Jurkat, Clone E6-1 (cell line): ENCODE measurements at regions not wholly inside any gene's neighbourhood (a gene's known extent, or its start where the extent isn't known, plus 50 kb on each side); places are given as distances from the start of the nearest gene placed in this dataset.
"Not testable (repeated sequence)": the region's sequence is repeated elsewhere in the genome, so short reads cannot be mapped to it uniquely, and the experiment has no call there.

Experiments
- DNase-seq: peaks from one replicate; pipeline ENCODE4 v3.0.0-alpha.2; 2011; ENCODE audit warnings: low read depth, low spot score
- H3K4me3 ChIP-seq: 2 replicates; pipeline ENCODE4 v1.5.1; 2011; ENCODE audit warnings: mild to moderate bottlenecking, low read length, control low read depth, moderate library complexity

DNA sequence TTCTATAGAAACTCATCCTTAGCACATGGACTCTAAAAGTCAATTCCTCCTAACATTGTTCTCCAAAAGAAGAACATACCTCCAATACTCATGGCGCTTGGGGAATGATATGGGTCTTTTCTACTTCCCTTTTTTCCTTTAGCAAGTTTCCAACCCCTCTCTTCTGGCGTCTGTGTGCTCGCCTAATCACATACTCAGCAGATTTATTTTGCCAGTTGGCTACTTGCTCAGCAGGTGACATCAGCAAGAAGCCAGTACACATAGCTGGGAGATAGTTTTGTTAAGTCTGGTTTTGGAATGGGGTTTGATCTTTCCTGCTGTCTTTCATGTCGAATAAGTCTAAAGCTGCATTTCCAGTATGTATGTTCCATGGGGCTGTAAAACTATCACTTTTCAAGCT lies 193.8 kb downstream of the POM121L12 start:
- DNase-seq, result no peak
- no peak overlapping the region for H3K4me3 ChIP-seq

DNA sequence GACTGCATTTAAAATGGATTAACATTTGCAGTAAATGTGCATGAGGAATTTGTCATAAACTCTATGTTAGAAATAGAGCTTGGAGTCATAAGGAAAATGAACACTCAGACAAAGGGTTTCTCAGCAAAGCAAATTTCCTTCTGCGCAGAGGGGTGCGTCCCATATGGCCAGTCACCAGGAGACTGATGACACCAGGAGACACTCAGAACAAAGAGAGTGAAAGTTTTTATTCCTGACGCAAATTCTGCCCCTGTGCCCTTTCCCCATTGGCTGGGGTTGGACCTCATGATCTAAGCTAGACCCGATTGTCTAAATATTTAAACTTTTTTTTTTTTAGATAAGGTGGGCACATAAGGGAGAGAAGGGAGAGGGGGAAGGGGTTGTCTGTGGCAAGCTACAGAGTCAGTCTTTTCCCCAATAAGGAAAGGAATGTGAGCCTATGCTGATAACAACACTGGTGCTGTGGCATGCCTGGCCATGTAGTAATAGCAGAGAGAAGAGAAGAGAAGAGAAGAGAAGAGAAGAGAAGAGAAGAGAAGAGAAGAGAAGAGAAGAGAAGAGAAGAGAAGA lies 202.0 kb downstream of the POM121L12 start:
- DNase-seq, result no peak
- no peak overlapping the region for H3K4me3 ChIP-seq

DNA sequence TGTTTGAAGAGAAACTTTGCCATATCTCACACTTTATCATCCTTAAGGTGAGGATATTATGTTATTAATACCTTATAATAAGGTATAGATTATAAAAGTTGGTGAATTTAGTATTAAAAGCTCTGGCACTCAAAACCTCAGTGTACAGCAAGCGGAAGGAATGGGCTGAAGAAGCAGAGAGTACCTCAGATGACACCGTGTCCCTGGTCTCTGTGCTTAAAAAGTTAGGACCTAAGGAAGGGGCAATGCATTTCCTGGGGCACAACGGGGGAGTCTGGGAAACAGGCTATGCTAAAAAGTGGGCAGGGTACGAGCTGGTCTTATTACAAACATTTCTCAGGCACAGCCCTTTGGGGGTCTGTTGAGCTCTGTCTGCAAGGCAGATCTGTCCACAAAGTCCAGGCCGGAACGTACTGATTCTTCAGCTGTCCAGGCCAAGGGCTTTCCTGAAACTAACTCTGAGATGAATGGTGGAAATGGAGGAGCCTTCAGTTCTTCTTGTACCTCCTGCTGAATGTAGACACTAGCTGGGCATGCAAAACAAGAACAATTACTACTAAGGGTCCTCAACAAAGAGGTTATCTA lies 202.7 kb downstream of the POM121L12 start:
- no peak overlapping the region for H3K4me3 ChIP-seq
- DNase-seq, result no peak

DNA sequence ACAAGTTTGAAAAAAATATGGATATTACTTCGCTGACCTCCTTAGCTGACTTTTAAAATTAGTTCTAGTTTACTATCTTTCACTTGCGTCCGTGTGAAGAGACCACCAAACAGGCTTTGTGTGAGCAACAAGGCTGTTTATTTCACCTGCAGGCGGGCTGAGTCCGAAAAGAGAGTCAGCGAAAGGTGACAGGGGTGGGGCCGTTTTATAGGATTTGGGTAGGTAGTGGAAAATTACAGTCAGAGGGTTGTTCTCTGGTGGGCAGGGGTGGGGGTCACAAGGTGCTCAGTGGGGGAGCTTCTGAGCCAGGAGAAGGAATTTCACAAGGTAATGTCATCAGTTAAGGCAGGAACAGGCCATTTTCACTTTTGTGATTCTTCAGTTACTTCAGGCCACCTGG lies 203.7 kb downstream of the POM121L12 start:
- H3K4me3 ChIP-seq, result not testable (repeated sequence)

DNA sequence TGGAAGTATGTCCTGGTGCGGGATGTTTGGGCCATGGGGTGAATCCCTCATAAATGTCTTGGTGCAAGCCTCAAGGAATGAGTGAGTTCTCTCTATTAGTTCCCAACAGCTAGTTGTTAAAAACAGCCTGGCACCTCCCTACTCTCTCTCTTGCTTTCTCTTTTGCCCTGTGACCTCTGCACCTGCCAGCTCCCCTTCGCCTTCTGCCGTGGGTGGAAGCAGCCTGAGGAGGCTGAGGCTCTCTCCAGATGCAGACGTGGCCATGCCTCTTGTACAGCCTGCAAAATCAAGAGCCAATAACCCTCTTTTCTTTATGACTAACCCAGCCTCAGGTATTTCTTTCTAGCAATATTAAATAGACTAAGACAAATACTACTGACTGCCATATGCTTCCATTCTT lies 210.3 kb downstream of the POM121L12 start:
- DNase-seq, result no peak
- H3K4me3 ChIP-seq, result no peak overlapping the region

More for the DNA sequence above, 203.7 kb downstream of the POM121L12 start:
- not testable (repeated sequence) for DNase-seq

DNA sequence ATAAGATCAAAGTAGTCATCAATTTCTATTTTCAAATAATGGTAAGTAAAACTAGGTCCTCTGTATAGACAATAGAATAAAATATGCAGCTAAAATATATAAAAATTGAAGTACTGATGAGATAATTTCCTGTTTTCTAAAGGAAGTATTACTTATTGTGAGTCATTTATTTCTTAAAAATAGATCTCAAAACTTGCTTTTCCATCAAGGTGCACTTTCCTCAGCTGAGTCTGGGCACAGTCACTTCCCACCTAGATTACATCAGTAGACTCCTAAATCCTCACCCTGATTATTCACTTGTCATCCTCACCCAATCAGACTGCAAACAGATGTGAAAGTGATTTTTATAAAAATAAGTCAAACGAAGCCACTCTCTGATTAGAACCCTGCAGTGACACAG lies 211.5 kb downstream of the POM121L12 start:
- no peak for DNase-seq
- H3K4me3 ChIP-seq, result no peak overlapping the region

DNA sequence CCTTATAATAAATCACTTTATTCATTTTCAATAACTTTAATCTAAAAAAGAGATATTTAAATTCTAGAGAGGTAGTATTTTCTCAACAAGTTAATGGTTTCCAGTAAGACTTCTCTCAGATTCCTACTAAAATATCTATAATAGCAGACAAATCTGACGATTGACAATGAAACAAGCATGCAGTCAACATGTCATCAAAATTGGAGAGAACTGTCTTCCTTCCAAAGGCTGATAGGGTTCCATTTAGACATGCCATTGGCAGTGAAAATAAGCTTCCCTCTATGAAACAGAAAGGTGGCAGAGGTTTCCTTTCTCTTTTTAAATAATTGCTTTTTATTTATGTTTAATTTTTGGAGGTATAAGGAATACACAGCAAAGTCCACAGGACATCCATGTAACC lies 217.1 kb downstream of the POM121L12 start:
- no peak overlapping the region for H3K4me3 ChIP-seq
- no peak for DNase-seq

DNA sequence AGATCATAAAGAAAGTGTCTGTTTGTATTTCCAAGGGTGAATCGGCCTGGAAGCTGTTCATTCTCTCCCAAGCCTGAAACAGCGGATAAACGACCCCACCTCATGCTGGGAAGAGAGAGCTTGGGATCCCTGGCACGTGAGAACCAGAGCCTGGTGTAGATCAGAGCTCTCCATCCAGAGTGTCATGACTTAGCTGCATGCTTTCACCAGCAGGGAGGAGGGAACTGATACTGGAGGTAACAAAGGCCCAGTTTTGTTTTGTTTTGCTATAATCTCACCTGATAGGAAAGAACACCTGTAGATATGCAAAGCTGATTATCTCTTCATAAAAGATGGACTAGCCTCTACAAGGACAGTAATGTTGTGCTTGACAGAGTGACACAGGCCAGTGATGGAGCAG lies 236.6 kb downstream of the POM121L12 start:
- DNase-seq, result no peak
- H3K4me3 ChIP-seq, result no peak overlapping the region

DNA sequence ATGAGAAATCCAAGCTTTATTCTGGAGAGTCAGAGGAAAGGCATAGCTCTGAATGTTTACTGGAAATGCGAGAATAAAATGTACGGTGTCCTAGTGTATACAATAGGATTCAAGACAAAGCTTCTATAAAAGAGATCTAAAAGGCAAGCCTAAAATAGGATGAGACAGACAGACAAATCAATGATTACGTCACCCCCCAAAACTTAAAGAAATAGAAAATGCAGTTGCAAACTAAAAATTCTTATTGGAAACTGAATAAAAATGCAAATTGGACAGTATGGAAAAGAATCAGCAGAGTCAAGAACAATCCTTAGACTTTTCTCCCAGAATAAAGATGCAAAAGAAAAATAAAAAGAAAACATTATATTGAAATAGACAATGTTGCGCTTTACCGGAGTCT lies 245.9 kb downstream of the POM121L12 start:
- no peak overlapping the region for H3K4me3 ChIP-seq
- DNase-seq, result no peak

DNA sequence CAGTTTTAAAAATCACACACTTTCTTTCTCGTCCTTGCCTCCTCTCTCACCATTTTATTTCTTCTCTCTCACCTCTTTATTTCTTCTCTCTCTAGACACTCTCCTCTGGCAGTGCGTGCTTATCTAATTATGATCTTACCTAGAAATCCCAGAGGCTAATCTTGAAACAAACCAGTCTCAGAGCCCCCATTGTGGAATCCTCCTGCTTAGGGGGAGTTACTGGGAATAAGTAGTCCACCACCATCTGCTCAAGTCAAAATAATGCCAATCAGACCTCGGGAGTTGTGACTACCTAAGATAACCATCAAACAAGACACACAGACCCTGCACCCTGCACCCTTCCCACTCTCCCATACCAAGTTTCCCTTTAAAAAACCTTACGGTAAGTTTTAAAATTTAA lies 256.9 kb downstream of the POM121L12 start:
- no peak for DNase-seq
- no peak overlapping the region for H3K4me3 ChIP-seq

DNA sequence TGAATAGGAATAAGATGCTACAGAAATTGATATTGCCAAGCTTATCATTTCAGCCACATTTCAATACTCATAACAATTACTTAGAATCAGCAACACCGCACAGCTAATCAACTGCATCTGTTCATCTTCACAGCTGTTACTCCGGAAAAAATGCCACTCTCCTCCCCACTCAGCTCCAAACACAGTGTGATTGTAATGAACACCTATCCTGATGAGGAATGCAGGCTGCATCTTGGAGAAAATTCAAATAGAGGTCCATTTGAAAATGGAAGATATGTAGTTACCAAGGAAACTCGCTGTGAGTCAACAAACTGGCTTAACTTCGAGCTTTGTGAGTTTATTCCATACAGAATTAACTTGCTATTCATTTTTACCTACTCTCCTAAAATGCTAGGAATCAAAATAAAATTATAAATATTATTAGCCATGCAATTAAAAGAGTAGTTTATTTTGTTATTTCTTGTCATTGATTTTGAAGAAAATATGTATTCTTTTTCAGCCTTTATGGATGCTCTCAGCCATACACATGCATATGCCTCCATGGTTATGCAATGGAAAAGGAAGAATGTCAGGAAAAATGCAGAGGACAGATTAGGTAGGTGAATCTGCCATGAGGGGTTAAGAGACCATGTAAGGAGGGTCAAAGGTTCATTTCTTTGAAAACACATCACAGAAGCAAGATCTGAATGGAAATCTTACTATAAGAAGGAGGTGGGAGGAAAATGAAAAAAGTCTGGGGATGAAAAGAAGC lies 267.2 kb downstream of the POM121L12 start:
- no peak for DNase-seq
- H3K4me3 ChIP-seq, result no peak overlapping the region

DNA sequence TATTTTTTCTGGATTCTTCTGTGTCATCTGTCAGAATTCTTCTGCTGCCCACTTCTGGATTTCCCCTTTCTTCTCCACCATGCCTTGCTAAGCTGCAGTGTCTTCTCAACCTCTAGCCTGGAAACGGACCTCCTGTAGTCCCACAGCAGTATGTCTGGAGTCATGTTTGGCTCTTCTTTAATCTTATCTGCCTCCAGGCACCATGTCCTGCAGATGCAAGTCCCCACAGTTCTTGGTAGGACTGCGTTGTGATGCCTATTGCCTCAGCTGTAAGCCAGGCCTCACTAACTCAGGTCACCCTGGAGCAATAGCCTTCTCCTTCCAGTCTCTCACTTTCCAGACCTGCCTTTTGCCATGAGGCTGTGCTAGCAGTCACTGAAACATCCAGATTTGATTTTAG lies 268.3 kb downstream of the POM121L12 start:
- no peak overlapping the region for H3K4me3 ChIP-seq
- no peak for DNase-seq

DNA sequence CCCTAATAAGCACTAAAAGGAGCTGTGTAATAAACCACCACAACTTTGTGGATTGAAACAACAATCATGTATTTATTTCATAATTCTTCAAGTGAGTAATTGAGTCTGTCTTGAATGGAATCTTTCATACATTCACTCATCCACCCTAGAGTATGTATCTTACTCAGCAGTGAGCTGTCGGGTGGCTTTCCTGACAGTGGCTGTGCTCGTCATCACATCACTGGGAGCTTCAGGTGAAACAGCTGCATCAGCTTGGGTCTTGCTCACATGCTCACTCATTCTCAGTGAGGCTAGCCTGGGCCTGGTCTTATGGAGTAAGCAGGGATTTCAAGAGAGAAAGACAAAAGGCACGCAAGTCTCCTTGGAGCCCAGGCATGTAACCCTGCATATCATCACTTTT lies 271.4 kb downstream of the POM121L12 start:
- DNase-seq, result no peak
- H3K4me3 ChIP-seq, result no peak overlapping the region

DNA sequence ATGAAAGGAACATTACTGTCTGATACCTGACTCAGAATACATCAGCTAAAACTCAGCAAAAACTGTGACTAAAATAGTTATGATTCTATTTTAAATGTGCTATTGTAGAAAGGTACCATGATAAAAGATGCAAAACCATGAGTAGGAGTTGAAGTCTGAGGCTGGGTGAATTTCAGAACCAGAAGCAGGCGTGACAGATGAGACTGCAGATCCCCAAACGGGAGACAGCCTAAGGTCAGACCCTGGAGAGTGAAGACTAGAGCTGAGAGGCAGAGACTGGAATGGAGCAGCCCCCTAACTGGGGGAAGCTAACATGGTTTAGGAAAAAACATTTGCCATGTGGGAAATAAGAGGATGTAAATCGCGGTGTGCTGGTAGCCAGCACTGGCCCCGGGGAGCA lies 275.8 kb downstream of the POM121L12 start:
- no peak overlapping the region for H3K4me3 ChIP-seq
- DNase-seq, result no peak

DNA sequence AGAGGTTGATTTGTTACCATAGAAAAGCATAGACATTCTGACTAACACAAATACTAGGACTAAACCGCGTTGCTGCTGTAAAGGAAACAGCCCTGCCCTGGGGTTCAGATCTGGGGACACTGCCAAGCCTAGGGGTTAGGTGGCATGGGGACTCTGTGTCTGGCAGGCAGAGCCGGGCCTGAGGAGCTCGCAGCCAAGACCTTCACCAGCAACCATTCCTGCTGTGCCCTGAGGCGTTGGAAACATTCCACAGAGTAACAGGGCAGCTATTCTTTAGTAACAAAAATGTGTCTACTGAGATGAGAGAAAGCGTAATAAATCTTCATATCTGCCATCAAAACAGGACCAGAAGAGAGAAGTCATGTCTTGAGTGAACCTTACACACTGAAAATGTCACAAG lies 280.5 kb downstream of the POM121L12 start:
- no peak for DNase-seq
- no peak overlapping the region for H3K4me3 ChIP-seq

DNA sequence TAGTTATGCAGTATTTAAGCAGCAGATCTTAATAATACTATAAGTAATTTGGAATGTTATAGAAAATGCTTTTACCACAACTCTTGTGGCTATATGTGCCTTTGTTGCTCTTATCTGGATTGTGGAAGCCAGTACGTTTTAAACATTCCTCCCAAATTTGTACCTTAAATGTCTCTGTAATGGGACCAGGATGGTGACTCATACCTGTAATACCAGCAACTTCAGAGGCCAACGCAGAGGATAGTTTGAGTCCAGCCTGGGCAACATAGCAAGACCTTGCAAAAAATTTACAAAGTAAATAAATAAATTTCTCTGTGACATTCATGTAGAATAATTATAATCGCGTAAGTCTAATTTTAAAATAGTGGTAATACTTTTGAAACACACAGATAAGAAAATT lies 283.1 kb downstream of the POM121L12 start:
- no peak overlapping the region for H3K4me3 ChIP-seq
- DNase-seq, result no peak

DNA sequence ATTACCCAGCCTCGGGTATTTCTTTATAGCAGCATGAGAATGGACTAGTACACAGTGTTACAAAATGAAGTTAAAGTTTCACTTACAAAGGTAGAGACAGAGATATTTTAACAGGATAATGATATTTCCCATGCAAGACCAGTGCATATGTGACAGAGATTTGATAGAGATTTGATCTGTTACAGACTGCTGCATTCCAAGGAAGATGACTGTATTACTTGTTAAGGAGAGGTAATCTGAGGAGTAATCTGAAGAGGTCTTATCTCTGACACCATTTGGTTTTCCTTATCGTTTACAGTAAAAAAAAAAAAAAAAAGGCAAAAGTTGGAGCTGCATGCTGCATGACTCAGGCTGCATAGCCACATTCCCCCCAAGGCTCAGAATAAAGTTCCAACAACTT lies 289.6 kb downstream of the POM121L12 start:
- no peak overlapping the region for H3K4me3 ChIP-seq

DNA sequence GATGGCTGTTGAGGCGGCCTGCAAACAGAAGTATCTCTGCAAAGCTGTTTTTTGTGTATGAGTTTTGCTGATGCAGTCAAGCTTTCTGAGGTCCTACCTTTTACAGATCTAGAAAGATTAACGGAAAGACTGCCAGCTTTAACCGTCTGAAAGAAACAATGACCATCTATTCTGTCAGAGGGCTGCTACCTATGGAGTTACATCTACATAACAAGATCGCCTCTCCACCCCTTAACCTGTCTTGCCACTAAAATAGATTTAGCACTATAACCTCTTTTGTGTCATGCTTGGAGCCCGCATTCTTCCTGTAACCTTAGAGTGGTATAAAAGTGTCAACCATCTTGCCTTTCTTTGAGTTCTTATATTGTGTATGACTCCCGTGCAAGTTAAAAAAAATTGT lies 291.2 kb downstream of the POM121L12 start:
- DNase-seq, result no peak
- H3K4me3 ChIP-seq, result no peak overlapping the region

More for the DNA sequence above, 289.6 kb downstream of the POM121L12 start:
- no peak for DNase-seq

DNA sequence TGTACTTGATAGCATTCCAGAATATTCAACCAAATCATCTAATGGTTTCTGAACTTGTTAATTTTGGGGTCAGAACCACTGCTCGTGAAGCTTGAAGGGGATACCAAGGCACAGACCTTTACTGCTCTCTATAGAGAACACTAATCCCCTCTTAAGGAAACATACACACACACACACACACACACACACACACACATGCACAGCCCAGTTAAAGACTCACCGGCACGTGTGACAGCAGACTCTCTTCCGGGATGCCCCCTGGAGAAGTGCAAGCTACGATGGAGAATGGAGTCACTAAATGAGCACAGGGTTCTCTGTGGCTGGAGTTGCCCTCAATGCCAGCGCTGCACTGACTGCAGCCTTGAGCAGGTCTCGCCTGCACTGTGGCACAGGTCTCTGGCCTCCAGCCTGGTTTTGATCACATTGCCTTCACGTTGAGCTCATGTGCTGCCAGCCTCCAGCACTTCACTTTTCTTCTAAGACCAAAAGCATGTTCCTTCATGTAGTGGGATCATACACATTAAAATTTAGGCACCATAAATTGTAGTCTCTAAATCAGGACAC lies 300.8 kb downstream of the POM121L12 start:
- no peak for DNase-seq
- H3K4me3 ChIP-seq, result no peak overlapping the region

DNA sequence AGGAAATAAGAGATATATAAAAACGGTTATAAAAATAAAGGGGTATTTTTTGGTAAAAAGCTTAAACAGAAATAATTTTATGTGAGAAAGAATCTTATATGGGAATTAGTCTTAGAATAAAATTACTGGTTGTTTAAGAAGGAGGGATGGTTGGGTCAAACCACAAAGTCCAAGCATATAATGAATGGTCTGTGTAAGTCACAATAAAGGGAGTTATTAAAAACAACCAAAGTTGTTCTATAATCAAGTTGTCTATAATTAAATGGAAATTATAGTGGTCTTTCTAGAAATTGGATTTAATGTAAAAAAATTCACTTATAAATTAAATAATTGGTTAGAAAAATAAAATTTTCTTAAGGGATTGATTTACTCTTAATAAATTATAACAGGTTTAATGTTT lies 304.8 kb downstream of the POM121L12 start:
- DNase-seq, result no peak
- H3K4me3 ChIP-seq, result no peak overlapping the region
